HCT116 (cell line): ENCODE measurements at regions not wholly inside any gene's neighbourhood (a gene's known extent, or its start where the extent isn't known, plus 50 kb on each side); places are given as distances from the start of the nearest gene placed in this dataset.

Source experiments
- ATAC-seq: fragments of 200-7000 bp; cut with Tn5 transposase; 2 replicates; pipeline ENCODE4 v1.9.1; 2020; ENCODE audit warnings: mild to moderate bottlenecking, moderate library complexity
- BruUV-seq: library from RNA; stranded (reverse); fragments of 400-500 nt; replicated peaks from 2 replicates; lab custom pipeline; 2021; lab: Mats Ljungman, UMichigan
- CTCF ChIA-PET: fragments of 300-600 bp; sonication (Branson Sonifier 250); formaldehyde crosslinking; loops from one replicate; lab custom pipeline; 2021; ENCODE audit warnings: antibody characterized with exemption; lab: Charles Lee
- POLR2A ChIA-PET: fragments of 300-600, 350-600 bp; sonication (Branson Sonifier 250); formaldehyde crosslinking; loops from one replicate; lab custom pipeline; 2021; ENCODE audit warnings: antibody characterized with exemption; lab: Charles Lee
- RAD21 ChIA-PET, 2 experiments: fragments of 300-600 bp; sonication (Branson Sonifier 250); formaldehyde crosslinking; loops; one replicate each; lab custom pipeline; 2023; ENCODE audit warnings: low total read pairs in 2 of 2; ENCODE audit not compliant: uncharacterized antibody in 2 of 2, unreplicated experiment in 2 of 2, low non-redundant PET in 1 of 2; lab: Charles Lee
- DNase-seq: peaks from one replicate; pipeline ENCODE4 v3.0.0-alpha.2; 2010; ENCODE audit warnings: low read depth, low spot score
- H2AFZ ChIP-seq: fragments of 200-600 bp; shearing (Covaris generic), sonication (generic); 2 replicates; pipeline ENCODE4 v1.6.1; 2017; ENCODE audit warnings: low read depth, mixed run types, mixed read lengths, antibody characterized with exemption, low read length; ENCODE audit not compliant: poor library complexity, severe bottlenecking
- H3K27ac ChIP-seq: 2 replicates; pipeline ENCODE4 v1.5.1; 2012; ENCODE audit warnings: low read depth, low read length
- H3K27me3 ChIP-seq: fragments of 200-600 bp; sonication (generic); 2 replicates; pipeline ENCODE4 v1.6.1; 2016; ENCODE audit warnings: mixed run types, low read length, mixed read lengths; ENCODE audit not compliant: insufficient read depth
- H3K36me3 ChIP-seq, 2 experiments: fragments of 200-500 bp in 1 of 2; fragments of 200-600 bp in 1 of 2; sonication (Bioruptor generic) in 1 of 2; sonication (generic) in 1 of 2; 2 replicates each; pipeline versions ENCODE4 v1.5.1 to v1.6.1; 2014 to 2016; ENCODE audit warnings: low read length in 2 of 2, inconsistent platforms in 1 of 2, mixed read lengths in 1 of 2, mixed run types in 1 of 2; ENCODE audit not compliant: insufficient read depth in 2 of 2, control insufficient read depth in 1 of 2
- H3K4me1 ChIP-seq, 2 experiments: fragments of 200-600 bp in 1 of 2; sonication (generic) in 1 of 2; 2 replicates each; pipeline versions ENCODE4 v1.5.1 to v1.6.1; 2012 to 2017; ENCODE audit warnings: low read length in 2 of 2, inconsistent platforms in 1 of 2, mild to moderate bottlenecking in 1 of 2, mixed read lengths in 1 of 2, mixed run types in 1 of 2, moderate library complexity in 1 of 2; ENCODE audit not compliant: insufficient read depth in 2 of 2, control insufficient read depth in 1 of 2
- H3K4me2 ChIP-seq: fragments of 200-600 bp; sonication (generic); 2 replicates; pipeline ENCODE4 v1.6.1; 2017; ENCODE audit warnings: mixed run types, low read length, mixed read lengths
- H3K4me3 ChIP-seq, 2 experiments: fragments of 200-600 bp in 1 of 2; sonication (generic) in 1 of 2; replicated peaks in 1 of 2; 2 replicates each; pipeline ENCODE4 v1.5.1; 2011 to 2016; ENCODE audit warnings: low read length in 2 of 2, control low read depth in 1 of 2, low read depth in 1 of 2, mild to moderate bottlenecking in 1 of 2, mixed read lengths in 1 of 2, mixed run types in 1 of 2
- H3K79me2 ChIP-seq: fragments of 200-600 bp; sonication (generic); 2 replicates; pipeline ENCODE4 v1.6.1; 2017; ENCODE audit warnings: mild to moderate bottlenecking, mixed run types, low read length, moderate library complexity, mixed read lengths; ENCODE audit not compliant: insufficient read depth
- H3K9ac ChIP-seq: fragments of 200-600 bp; sonication (generic); 2 replicates; pipeline ENCODE4 v1.6.1; 2016; ENCODE audit warnings: low read length, mixed read lengths
- H3K9me2 ChIP-seq: fragments of 200-600 bp; sonication (generic), shearing (Covaris generic); 2 replicates; pipeline ENCODE4 v1.6.1; 2017; ENCODE audit warnings: mixed run types, mild to moderate bottlenecking, moderate library complexity; ENCODE audit not compliant: insufficient read depth
- H3K9me3 ChIP-seq, 2 experiments: fragments of 200-500 bp in 1 of 2; fragments of 200-600 bp in 1 of 2; sonication (Bioruptor generic) in 1 of 2; sonication (generic) in 1 of 2; 2 replicates each; pipeline ENCODE4 v1.6.1; 2014 to 2017; ENCODE audit warnings: low read length in 2 of 2, mixed read lengths in 2 of 2, inconsistent platforms in 1 of 2, low read depth in 1 of 2, mild to moderate bottlenecking in 1 of 2, mixed run types in 1 of 2, moderate library complexity in 1 of 2; ENCODE audit not compliant: control insufficient read depth in 1 of 2, insufficient read depth in 1 of 2
- H4K20me1 ChIP-seq: fragments of 200-600 bp; sonication (generic), shearing (Covaris generic); 2 replicates; pipeline ENCODE4 v1.6.1; 2017; ENCODE audit warnings: mixed run types, mild to moderate bottlenecking, moderate library complexity; ENCODE audit not compliant: insufficient read depth
- ATF3 ChIP-seq: IDR thresholded peaks from 2 replicates; pipeline ENCODE4 v1.6.1; 2012
- CBX3 ChIP-seq: IDR thresholded peaks from 2 replicates; pipeline ENCODE4 v1.6.1; 2012; ENCODE audit warnings: low read depth
- EGR1 ChIP-seq: IDR thresholded peaks from 2 replicates; pipeline ENCODE4 v1.6.1; 2012; ENCODE audit warnings: low read depth
- ELF1 ChIP-seq: IDR thresholded peaks from 2 replicates; pipeline ENCODE4 v1.6.1; 2012; ENCODE audit warnings: low read depth, borderline replicate concordance
- EZH2phosphoT487 ChIP-seq: fragments of 200-600 bp; IDR thresholded peaks from 2 replicates; pipeline ENCODE4 v1.6.1; 2018; ENCODE audit warnings: antibody characterized with exemption, borderline replicate concordance
- FOSL1 ChIP-seq: IDR thresholded peaks from 2 replicates; pipeline ENCODE4 v1.6.1; 2012; ENCODE audit warnings: low read depth
- JUND ChIP-seq: IDR thresholded peaks from 2 replicates; pipeline ENCODE4 v1.6.1; 2012
- POLR2AphosphoS5 ChIP-seq: IDR thresholded peaks from 2 replicates; pipeline ENCODE4 v1.6.1; 2011; ENCODE audit warnings: mild to moderate bottlenecking, low read depth, low read length, moderate library complexity
- RAD21 ChIP-seq: IDR thresholded peaks from 2 replicates; pipeline ENCODE4 v1.6.1; 2012; ENCODE audit warnings: low read depth, mild to moderate bottlenecking
- SRF ChIP-seq: IDR thresholded peaks from 2 replicates; pipeline ENCODE4 v1.6.1; 2012; ENCODE audit warnings: low read depth
- TCF7L2 ChIP-seq: IDR thresholded peaks from 2 replicates; pipeline ENCODE4 v1.7.0; 2011; ENCODE audit warnings: borderline replicate concordance, inconsistent platforms; ENCODE audit not compliant: insufficient read depth, insufficient read length; ENCODE audit errors: extremely low read depth
- ZFX ChIP-seq: fragments of 450-650 bp; IDR thresholded peaks from 2 replicates; pipeline ENCODE4 v1.6.1; 2017
- ZNF274 ChIP-seq: fragments of 200-500 bp; sonication (Bioruptor generic); IDR thresholded peaks from 2 replicates; pipeline ENCODE4 v1.6.1; 2014; ENCODE audit warnings: mild to moderate bottlenecking, low read depth, low read length, inconsistent platforms
- intact Hi-C: fragments of 100-400 bp; cut with micrococcal nuclease; formaldehyde crosslinking; loops from 2 replicates; pipeline ENCODE4 v1.10.0; 2022
- TF ChIP-seq, protein P1 (sequence below): IDR thresholded peaks from 2 replicates; pipeline ENCODE4 v1.6.1; 2012; ENCODE audit warnings: low read depth
- TF ChIP-seq, protein P2 (sequence below), 3 experiments: fragments of 200-600 bp in 1 of 3; sonication (generic) in 1 of 3; IDR thresholded peaks in 2 of 3; conservative IDR thresholded peaks in 1 of 3; 2 replicates each; pipeline ENCODE4 v1.5.1; 2012 to 2017; ENCODE audit warnings: low read depth in 2 of 3, low read length in 2 of 3, antibody characterized with exemption in 1 of 3, borderline replicate concordance in 1 of 3, control low read depth in 1 of 3, mild to moderate bottlenecking in 1 of 3, mixed read lengths in 1 of 3, mixed run types in 1 of 3, moderate library complexity in 1 of 3; ENCODE audit not compliant: insufficient read depth in 1 of 3
- TF ChIP-seq, protein P3 (sequence below): IDR thresholded peaks from 2 replicates; pipeline ENCODE4 v1.6.1; 2012

DNA sequence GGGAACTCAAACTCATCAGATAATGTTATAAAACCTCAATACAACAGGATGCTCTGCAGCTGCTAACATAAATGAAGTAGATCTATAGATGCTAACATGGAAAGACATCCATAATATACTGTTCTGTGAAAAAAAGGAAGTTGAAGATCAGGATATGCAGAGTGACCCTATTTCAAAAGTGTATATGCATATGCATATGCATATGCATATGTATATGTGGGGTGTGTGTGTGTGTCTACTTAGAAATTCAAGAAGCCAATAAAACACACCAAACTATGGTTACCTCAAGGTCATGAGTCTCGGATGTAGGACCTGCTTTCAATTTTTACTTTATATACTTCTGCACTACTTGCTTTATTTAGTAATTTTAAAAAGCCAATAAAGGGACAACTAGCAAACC lies 125.6 kb downstream of the ABHD5 start:
- ChIA-PET CTCF (no interaction called here), RAD21 (no interaction called here)
- Histone ChIP-seq H3K4me2 (no peak overlapping the region), H3K36me3 (no peaks in the 10 kb centered on the region), H3K27ac (no peak overlapping the region), H3K79me2 (no peaks in the 10 kb centered on the region), H3K4me1 (no peaks in the 10 kb centered on the region), H3K4me3 (no peak overlapping the region), H3K9me2 (no peaks in the 10 kb centered on the region)
- ATAC-seq: no peak
- no TSS peak for BruUV-seq
- no peak for TF ChIP-seq POLR2AphosphoS5
- no peak for TF ChIP-seq FOSL1
- TF ChIP-seq ZFX: no peak
- no peak for TF ChIP-seq RAD21
- no peak for TF ChIP-seq EGR1
- TF ChIP-seq, all 23 proteins: peak for 0
- no peaks in the 10 kb centered on the region for H3K9me3 ChIP-seq
- H2AFZ ChIP-seq: no peak overlapping the region
- POLR2A ChIA-PET: no interaction called here
- H4K20me1 ChIP-seq: no peaks in the 10 kb centered on the region
- intact Hi-C loops: no loop called here
- no peak for DNase-seq
- H3K27me3 ChIP-seq: peaks cover 21% of the 10 kb centered on the region
- no peak overlapping the region for H3K9ac ChIP-seq

DNA sequence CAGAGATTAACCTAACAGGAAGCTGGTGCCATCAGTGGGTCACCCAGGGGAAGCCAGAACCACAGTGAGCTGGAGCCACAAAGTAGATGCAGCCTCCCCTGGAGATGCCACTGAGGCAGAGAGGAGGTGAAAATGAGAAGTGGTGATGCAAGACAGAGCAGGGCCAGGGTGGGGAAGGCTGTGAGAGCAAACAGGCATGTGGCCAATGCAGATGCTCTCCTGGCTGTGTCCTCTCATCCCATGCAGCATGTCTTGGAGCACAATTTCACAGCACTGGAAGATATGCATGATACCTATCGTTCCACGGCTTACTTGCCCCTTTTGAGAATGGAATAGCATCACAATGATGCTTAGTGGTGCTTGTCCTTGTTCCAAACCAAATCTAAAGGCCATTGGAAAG lies 126.3 kb downstream of the ABHD5 start:
- CTCF ChIA-PET: no interaction called here
- no peaks in the 10 kb centered on the region for H3K9me3 ChIP-seq
- POLR2A ChIA-PET: no interaction called here
- no peak for TF ChIP-seq ELF1
- no peak for TF ChIP-seq SRF
- no peak for TF ChIP-seq JUND
- no peak for TF ChIP-seq EZH2phosphoT487
- no peak for TF ChIP-seq ATF3
- no peak for TF ChIP-seq CBX3
- no peak for TF ChIP-seq TCF7L2
- TF ChIP-seq, protein P1, sequence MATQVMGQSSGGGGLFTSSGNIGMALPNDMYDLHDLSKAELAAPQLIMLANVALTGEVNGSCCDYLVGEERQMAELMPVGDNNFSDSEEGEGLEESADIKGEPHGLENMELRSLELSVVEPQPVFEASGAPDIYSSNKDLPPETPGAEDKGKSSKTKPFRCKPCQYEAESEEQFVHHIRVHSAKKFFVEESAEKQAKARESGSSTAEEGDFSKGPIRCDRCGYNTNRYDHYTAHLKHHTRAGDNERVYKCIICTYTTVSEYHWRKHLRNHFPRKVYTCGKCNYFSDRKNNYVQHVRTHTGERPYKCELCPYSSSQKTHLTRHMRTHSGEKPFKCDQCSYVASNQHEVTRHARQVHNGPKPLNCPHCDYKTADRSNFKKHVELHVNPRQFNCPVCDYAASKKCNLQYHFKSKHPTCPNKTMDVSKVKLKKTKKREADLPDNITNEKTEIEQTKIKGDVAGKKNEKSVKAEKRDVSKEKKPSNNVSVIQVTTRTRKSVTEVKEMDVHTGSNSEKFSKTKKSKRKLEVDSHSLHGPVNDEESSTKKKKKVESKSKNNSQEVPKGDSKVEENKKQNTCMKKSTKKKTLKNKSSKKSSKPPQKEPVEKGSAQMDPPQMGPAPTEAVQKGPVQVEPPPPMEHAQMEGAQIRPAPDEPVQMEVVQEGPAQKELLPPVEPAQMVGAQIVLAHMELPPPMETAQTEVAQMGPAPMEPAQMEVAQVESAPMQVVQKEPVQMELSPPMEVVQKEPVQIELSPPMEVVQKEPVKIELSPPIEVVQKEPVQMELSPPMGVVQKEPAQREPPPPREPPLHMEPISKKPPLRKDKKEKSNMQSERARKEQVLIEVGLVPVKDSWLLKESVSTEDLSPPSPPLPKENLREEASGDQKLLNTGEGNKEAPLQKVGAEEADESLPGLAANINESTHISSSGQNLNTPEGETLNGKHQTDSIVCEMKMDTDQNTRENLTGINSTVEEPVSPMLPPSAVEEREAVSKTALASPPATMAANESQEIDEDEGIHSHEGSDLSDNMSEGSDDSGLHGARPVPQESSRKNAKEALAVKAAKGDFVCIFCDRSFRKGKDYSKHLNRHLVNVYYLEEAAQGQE: no peak
- TF ChIP-seq, protein P2, sequence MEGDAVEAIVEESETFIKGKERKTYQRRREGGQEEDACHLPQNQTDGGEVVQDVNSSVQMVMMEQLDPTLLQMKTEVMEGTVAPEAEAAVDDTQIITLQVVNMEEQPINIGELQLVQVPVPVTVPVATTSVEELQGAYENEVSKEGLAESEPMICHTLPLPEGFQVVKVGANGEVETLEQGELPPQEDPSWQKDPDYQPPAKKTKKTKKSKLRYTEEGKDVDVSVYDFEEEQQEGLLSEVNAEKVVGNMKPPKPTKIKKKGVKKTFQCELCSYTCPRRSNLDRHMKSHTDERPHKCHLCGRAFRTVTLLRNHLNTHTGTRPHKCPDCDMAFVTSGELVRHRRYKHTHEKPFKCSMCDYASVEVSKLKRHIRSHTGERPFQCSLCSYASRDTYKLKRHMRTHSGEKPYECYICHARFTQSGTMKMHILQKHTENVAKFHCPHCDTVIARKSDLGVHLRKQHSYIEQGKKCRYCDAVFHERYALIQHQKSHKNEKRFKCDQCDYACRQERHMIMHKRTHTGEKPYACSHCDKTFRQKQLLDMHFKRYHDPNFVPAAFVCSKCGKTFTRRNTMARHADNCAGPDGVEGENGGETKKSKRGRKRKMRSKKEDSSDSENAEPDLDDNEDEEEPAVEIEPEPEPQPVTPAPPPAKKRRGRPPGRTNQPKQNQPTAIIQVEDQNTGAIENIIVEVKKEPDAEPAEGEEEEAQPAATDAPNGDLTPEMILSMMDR (IDR thresholded peaks at IDR 0.05 in 2 of 3, conservative IDR thresholded peaks at IDR 0.05 in 1 of 3; ENCODE audit: borderline replicate concordance in 1 of 3, insufficient read depth in 1 of 3, low read depth in 2 of 3, low read length in 2 of 3): no peak
- no peak for TF ChIP-seq EGR1
- TF ChIP-seq POLR2AphosphoS5: no peak
- no peak for TF ChIP-seq ZNF274
- no peak for TF ChIP-seq RAD21
- TF ChIP-seq, protein P3, sequence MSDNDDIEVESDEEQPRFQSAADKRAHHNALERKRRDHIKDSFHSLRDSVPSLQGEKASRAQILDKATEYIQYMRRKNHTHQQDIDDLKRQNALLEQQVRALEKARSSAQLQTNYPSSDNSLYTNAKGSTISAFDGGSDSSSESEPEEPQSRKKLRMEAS: no peak
- TF ChIP-seq FOSL1: no peak

More for the DNA sequence above, 126.3 kb downstream of the ABHD5 start:
- no peak overlapping the region for H2AFZ ChIP-seq
- H3K4me1 ChIP-seq: no peaks in the 10 kb centered on the region
- H3K9ac ChIP-seq: no peak overlapping the region
- H3K4me2 ChIP-seq: no peak overlapping the region
- RAD21 ChIA-PET: no interaction called here
- no TSS peak for BruUV-seq
- H3K4me3 ChIP-seq: no peak overlapping the region
- intact Hi-C loops: no loop called here
- no peak for DNase-seq
- no peaks in the 10 kb centered on the region for H3K79me2 ChIP-seq
- peaks cover 25% of the 10 kb centered on the region for H3K27me3 ChIP-seq
- no peaks in the 10 kb centered on the region for H3K36me3 ChIP-seq
- no peak for ATAC-seq
- no peaks in the 10 kb centered on the region for H4K20me1 ChIP-seq
- no peak overlapping the region for H3K27ac ChIP-seq
- no peaks in the 10 kb centered on the region for H3K9me2 ChIP-seq
